Nephron progenitor cell (in vitro differentiated cells): ENCODE measurements at regions not wholly inside any gene's neighbourhood (a gene's known extent, or its start where the extent isn't known, plus 50 kb on each side); places are given as distances from the start of the nearest gene placed in this dataset.

Experiments used
- DNase-seq: peaks from one replicate; pipeline ENCODE4 v3.0.0; 2021
- H3K27ac Mint-ChIP-seq: 2 replicates; pipeline ENCODE4 v1.8.0; 2021; ENCODE audit warnings: mild to moderate bottlenecking, moderate library complexity, mixed read lengths
- H3K27me3 Mint-ChIP-seq: 2 replicates; pipeline ENCODE4 v1.8.0; 2021; ENCODE audit warnings: mild to moderate bottlenecking, low read depth, mixed read lengths; ENCODE audit not compliant: poor library complexity
- H3K36me3 Mint-ChIP-seq: 2 replicates; pipeline ENCODE4 v1.8.0; 2021; ENCODE audit warnings: low read depth, mixed read lengths
- H3K4me1 Mint-ChIP-seq: 2 replicates; pipeline ENCODE4 v1.8.0; 2021; ENCODE audit warnings: mixed read lengths
- H3K4me3 Mint-ChIP-seq: 2 replicates; pipeline ENCODE4 v1.8.0; 2021; ENCODE audit warnings: mild to moderate bottlenecking, moderate library complexity, mixed read lengths
- H3K9me3 Mint-ChIP-seq: 2 replicates; pipeline ENCODE4 v1.8.0; 2021; ENCODE audit warnings: mild to moderate bottlenecking, moderate library complexity, mixed read lengths
- CTCF ChIP-seq: fragments of 200-600 bp; sonication (generic); IDR thresholded peaks from 2 replicates; pipeline ENCODE4 v1.5.0; 2021; ENCODE audit warnings: antibody characterized with exemption

- H3K27me3 Mint-ChIP-seq = no peaks in the 10 kb centered on the region
- H3K4me3 Mint-ChIP-seq = no peak overlapping the region
- peaks cover 14% of the 10 kb centered on the region for H3K4me1 Mint-ChIP-seq
- peaks cover 10% of the 10 kb centered on the region for H3K9me3 Mint-ChIP-seq
- H3K27ac Mint-ChIP-seq = no peak overlapping the region
- TF ChIP-seq CTCF = no peak
- no peak for DNase-seq
- H3K36me3 Mint-ChIP-seq = no peaks in the 10 kb centered on the region
Observed at GRCh38 chr2:235131334-235132305, 179.8 kb downstream of the SH3BP4 start.

GRCh38 chr2:235132651-235133050, 180.8 kb downstream of the SH3BP4 start:
- no peak for DNase-seq
- no peak for TF ChIP-seq CTCF
- H3K9me3 Mint-ChIP-seq = peaks cover 10% of the 10 kb centered on the region
- H3K4me1 Mint-ChIP-seq = peaks cover 9% of the 10 kb centered on the region
- H3K27ac Mint-ChIP-seq = peak overlapping the region; percentile 38
- no peaks in the 10 kb centered on the region for H3K36me3 Mint-ChIP-seq
- no peak overlapping the region for H3K4me3 Mint-ChIP-seq
- H3K27me3 Mint-ChIP-seq = no peaks in the 10 kb centered on the region

- H3K9me3 Mint-ChIP-seq = peaks cover 7% of the 10 kb centered on the region
- no peak for TF ChIP-seq CTCF
- H3K4me3 Mint-ChIP-seq = no peak overlapping the region
- H3K4me1 Mint-ChIP-seq = peaks cover 9% of the 10 kb centered on the region
- DNase-seq = no peak
- H3K36me3 Mint-ChIP-seq = no peaks in the 10 kb centered on the region
- peaks cover 6% of the 10 kb centered on the region for H3K27me3 Mint-ChIP-seq
- no peak overlapping the region for H3K27ac Mint-ChIP-seq
Observed at GRCh38 chr2:235133837-235134236, 182.0 kb downstream of the SH3BP4 start.

- no peak for TF ChIP-seq CTCF
- peaks cover 7% of the 10 kb centered on the region for H3K9me3 Mint-ChIP-seq
- no peaks in the 10 kb centered on the region for H3K36me3 Mint-ChIP-seq
- no peak overlapping the region for H3K4me3 Mint-ChIP-seq
- no peak for DNase-seq
- H3K27ac Mint-ChIP-seq = no peak overlapping the region
- peaks cover 9% of the 10 kb centered on the region for H3K4me1 Mint-ChIP-seq
- H3K27me3 Mint-ChIP-seq = peaks cover 6% of the 10 kb centered on the region
Observed at GRCh38 chr2:235134420-235134819, 182.6 kb downstream of the SH3BP4 start.

- peaks cover 7% of the 10 kb centered on the region for H3K9me3 Mint-ChIP-seq
- no peak overlapping the region for H3K4me3 Mint-ChIP-seq
- no peaks in the 10 kb centered on the region for H3K36me3 Mint-ChIP-seq
- no peak for DNase-seq
- TF ChIP-seq CTCF = no peak
- H3K4me1 Mint-ChIP-seq = peaks cover 9% of the 10 kb centered on the region
- H3K27ac Mint-ChIP-seq = no peak overlapping the region
- peaks cover 8% of the 10 kb centered on the region for H3K27me3 Mint-ChIP-seq
Observed at GRCh38 chr2:235135195-235135965, 183.6 kb downstream of the SH3BP4 start.
